GM12878 (cell line): ENCODE measurements at regions not wholly inside any gene's neighbourhood (a gene's known extent, or its start where the extent isn't known, plus 50 kb on each side); places are given as distances from the start of the nearest gene placed in this dataset.

Experiments
- ATF3 ChIP-seq: IDR thresholded peaks from 2 replicates; pipeline ENCODE4 v1.6.1; 2011; ENCODE audit warnings: low read depth, mild to moderate bottlenecking, low read length, moderate library complexity, borderline replicate concordance; ENCODE audit errors: extremely low read depth
- BMI1 ChIP-seq: fragments of 450-650 bp; IDR thresholded peaks from 2 replicates; pipeline ENCODE4 v1.6.1; 2016; ENCODE audit warnings: mild to moderate bottlenecking, moderate library complexity, borderline replicate concordance
- HDAC6 ChIP-seq: fragments of 200-600 bp; sonication (generic); IDR thresholded peaks from one replicate; pipeline ENCODE4 v1.8.0; 2017; ENCODE audit warnings: antibody characterized with exemption; ENCODE audit not compliant: unreplicated experiment
- NFYB ChIP-seq: IDR thresholded peaks from 2 replicates; pipeline ENCODE4 v1.6.1; 2011; ENCODE audit warnings: low read depth, mild to moderate bottlenecking, low read length, improper control_type of control experiment, moderate library complexity; ENCODE audit not compliant: insufficient read depth
- NR2F1 ChIP-seq: fragments of 450-650 bp; conservative IDR thresholded peaks from 2 replicates; pipeline ENCODE4 v1.6.1; 2017; ENCODE audit warnings: mild to moderate bottlenecking
- RCOR1 ChIP-seq: conservative IDR thresholded peaks from 2 replicates; pipeline ENCODE4 v1.6.1; 2012; ENCODE audit warnings: low read depth, low read length, improper control_type of control experiment
- STAT3 ChIP-seq: IDR thresholded peaks from 2 replicates; pipeline ENCODE4 v1.6.1; 2011; ENCODE audit warnings: low read depth, low read length, improper control_type of control experiment
- SUPT20H ChIP-seq: IDR thresholded peaks from 2 replicates; pipeline ENCODE4 v1.6.1; 2011; ENCODE audit warnings: low read depth, mild to moderate bottlenecking, low read length, moderate library complexity, borderline replicate concordance; ENCODE audit not compliant: control insufficient read depth
- TF ChIP-seq, protein P1 (sequence below): IDR thresholded peaks from 2 replicates; pipeline ENCODE4 v1.6.1; 2011; ENCODE audit warnings: borderline replicate concordance, low read depth, mild to moderate bottlenecking, moderate library complexity, low read length; ENCODE audit not compliant: insufficient read depth, poor library complexity, severe bottlenecking
- TF ChIP-seq, protein P2 (sequence below): fragments of 450-650 bp; IDR thresholded peaks from 2 replicates; pipeline ENCODE4 v1.6.1; 2017; ENCODE audit warnings: low read depth, mild to moderate bottlenecking, moderate library complexity

- TF ChIP-seq SUPT20H (no peak), BMI1 (0 out of 2 replicates have a peak, but pooled peaks have one; percentile 26), ATF3 (no peak), RCOR1 (no peak), NR2F1 (peak; percentile 57), NFYB (no peak), STAT3 (no peak), HDAC6 (no peak)
- TF ChIP-seq, protein P1, sequence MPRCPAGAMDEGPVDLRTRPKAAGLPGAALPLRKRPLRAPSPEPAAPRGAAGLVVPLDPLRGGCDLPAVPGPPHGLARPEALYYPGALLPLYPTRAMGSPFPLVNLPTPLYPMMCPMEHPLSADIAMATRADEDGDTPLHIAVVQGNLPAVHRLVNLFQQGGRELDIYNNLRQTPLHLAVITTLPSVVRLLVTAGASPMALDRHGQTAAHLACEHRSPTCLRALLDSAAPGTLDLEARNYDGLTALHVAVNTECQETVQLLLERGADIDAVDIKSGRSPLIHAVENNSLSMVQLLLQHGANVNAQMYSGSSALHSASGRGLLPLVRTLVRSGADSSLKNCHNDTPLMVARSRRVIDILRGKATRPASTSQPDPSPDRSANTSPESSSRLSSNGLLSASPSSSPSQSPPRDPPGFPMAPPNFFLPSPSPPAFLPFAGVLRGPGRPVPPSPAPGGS, result no peak
- TF ChIP-seq, protein P2, sequence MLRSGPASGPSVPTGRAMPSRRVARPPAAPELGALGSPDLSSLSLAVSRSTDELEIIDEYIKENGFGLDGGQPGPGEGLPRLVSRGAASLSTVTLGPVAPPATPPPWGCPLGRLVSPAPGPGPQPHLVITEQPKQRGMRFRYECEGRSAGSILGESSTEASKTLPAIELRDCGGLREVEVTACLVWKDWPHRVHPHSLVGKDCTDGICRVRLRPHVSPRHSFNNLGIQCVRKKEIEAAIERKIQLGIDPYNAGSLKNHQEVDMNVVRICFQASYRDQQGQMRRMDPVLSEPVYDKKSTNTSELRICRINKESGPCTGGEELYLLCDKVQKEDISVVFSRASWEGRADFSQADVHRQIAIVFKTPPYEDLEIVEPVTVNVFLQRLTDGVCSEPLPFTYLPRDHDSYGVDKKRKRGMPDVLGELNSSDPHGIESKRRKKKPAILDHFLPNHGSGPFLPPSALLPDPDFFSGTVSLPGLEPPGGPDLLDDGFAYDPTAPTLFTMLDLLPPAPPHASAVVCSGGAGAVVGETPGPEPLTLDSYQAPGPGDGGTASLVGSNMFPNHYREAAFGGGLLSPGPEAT, result 0 out of 2 replicates have a peak, but pooled peaks have one; percentile 19
Observed at GRCh38 chr13:106118996-106119395, 416.5 kb downstream of the EFNB2 start (continued).
